ENCODE measurements at regions not wholly inside any gene's neighbourhood (a gene's known extent, or its start where the extent isn't known, plus 50 kb on each side); places are given as distances from the start of the nearest gene placed in this dataset.
"Not testable (repeated sequence)": the region's sequence is repeated elsewhere in the genome, so short reads cannot be mapped to it uniquely, and the experiment has no call there.

DNA sequence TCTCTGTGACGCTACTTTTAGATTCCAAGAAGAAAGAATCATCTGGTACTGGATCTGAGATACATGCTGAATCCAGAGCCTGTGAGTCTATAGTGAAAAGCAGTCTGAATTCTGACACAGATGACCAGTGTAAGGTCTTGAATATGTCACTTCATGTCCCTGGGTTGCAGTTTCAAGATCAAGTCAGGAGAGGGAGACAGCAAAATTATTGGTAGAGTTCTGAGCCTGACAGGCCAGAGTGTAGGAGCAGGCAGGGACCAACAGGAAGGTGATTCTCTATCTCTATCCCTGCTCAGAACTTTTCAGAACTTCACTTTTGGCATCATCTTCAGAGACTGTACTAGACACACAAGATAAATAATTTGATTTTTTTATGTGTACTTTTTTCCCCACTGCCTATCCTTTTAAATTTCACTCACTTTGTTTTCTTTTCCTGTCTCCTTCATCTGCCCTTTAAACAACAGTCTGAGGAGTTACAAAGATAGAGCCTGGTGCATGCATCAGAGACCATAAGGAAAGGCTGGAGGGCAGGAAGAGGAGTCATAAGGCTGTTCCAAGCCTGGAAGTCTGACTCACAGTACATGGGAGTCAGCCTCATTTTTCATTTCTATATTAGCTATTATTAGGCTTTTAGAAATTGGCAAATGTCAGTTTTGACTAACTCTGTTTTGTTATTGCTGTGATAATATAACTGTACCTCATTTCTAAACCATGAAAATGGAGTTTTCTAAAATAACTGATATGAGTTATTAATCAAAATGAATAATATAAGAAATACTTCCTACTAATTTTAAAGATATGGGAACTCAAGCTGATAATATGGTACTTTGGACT is 120.2 kb upstream of the TMEM229A start:
- no peak for DNase-seq (ENCODE audit: low read depth, low spot score)

DNA sequence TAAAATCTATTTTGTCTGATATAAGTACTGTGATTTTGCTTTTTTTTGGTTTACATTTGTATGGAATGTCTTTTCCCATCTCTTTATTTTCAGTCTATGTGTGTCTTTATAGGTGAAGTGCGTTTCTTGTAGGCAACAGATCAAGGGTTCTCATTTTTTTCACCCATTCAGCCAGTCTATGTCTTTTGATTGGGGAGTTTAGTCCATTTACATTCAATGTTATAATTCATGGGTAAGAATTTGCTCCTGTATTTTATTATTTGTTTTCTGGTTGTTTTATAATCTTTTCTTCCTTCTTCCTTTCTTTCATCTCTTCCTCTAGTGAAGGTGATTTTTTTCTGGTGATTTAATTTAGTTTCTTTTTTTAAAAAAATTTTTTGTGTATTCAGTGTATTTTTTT is 104.8 kb upstream of the TMEM229A start:
- DNase-seq (ENCODE audit: low read depth, low spot score), result no peak

DNA sequence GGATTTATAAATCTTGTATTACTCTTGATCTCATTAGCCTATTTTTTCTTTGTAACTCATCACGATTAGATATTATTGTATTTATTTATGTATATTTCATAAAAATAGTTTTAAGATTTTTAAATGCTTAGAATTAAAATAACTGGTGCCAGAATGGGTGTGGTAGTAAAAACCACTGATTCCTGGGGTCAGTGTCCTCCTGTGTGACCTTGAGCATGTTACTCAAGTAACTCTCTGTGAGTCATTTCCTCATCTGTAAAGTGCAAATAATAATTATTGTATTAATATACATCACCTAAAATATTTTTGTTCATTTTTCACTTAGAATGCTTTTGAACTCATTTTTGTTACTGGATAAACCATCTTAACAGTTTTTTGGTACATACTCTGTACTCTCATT is 91.3 kb upstream of the TMEM229A start:
- no peak for DNase-seq (ENCODE audit: low read depth, low spot score)

DNA sequence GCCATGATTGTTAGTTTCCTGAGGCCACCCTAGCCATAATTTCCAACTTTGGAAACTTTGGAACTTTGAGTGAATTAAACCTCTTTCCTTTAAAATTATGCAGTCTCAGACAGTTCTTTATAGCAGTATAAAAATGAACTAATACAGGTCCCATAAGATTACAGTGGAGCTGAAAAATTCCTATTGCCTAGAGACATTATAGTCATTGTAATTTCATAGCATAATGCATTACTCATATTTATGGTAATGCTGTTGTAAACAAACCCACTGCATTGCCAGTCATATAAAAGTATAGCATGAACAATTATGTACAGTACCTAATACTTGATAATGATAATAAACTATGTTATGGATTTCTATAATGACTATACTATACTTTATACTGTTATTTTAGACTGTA is 88.0 kb upstream of the TMEM229A start:
- no peak for DNase-seq (ENCODE audit: low read depth, low spot score)

DNA sequence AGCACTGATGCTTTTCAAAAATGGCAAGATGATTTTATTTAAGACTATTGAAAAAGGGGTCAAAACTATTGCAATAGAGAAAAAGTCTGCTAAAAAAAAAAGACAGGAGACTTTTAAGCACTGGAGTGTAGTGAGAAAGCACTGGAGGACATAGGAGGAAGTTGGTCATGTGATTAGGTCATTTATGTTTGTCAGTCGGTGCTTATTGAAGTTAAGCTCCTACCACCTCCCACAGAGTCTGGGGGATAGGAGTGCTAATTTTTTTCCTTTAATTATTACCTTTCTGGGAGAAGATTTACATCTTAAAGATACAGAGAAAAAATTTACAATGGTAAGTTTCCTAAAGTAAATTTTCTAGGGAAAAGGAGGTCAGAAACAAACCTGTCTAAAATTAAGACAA is 80.2 kb upstream of the TMEM229A start:
- no peak for DNase-seq (ENCODE audit: low read depth, low spot score)

DNA sequence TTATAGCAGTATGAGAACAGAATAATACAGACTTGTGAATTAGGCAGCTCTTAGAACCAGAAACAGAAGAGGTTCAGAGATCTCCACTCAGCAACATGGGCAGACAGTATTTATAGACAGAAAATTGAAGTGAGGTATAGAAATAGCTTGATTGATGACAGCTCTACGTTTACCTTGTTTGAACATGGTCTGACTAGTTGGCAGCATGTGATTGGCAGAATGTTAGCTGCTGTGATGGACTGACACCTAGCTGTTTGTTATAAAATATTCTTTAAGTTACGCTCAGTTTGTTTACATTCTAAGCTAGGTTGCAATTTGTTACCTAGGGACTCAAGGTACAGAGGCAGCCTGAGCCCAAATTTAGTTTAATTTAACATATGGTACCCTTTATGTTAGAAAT is 73.7 kb upstream of the TMEM229A start:
- DNase-seq (ENCODE audit: low read depth, low spot score), result no peak

DNA sequence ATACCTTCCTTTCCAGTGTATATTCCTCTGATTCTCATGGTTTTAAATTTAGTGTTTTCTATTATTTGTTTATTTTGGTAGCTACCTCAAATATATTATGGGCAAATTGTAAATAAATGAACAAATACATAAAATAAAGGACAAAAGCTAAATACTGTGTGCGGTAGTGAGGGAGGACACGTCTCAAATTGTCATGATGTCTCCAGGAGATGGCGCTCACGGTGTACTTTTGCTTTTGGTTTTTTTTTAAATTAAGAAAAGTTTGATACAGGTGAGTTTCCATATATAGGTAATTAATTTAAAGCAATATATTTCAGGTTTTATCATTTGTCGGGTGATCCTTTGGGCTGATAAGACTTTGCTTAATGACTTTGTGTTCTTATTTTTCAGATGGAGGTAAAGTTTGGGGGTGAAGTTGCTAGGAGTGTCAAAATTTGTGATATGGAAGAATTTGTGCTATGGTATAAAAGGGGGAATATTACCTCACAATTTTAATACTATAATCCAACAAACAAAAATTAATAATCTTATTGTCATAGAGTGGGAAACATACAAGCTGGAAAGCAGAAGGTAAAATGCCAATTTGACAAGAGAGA is 68.4 kb upstream of the TMEM229A start:
- DNase-seq (ENCODE audit: low read depth, low spot score), result no peak

DNA sequence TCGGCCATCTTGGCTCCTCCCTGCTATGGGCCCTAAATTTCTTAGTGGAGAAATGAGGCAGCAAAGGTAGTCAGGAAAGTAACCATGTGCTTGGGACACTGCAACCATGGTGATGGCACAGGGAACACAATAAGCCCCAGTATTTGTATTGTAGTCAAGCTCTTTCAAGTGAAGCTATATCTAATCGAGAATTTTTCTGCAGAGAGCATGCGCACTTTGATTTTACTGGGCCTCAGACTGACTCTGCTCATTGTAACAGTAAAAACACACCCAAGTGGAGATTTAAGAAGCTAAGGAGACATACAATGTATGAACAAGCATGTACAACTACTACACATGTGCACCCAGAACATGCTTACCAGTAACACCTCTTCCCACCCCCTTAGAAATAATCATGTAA is 67.3 kb upstream of the TMEM229A start:
- no peak for DNase-seq (ENCODE audit: low read depth, low spot score)

DNA sequence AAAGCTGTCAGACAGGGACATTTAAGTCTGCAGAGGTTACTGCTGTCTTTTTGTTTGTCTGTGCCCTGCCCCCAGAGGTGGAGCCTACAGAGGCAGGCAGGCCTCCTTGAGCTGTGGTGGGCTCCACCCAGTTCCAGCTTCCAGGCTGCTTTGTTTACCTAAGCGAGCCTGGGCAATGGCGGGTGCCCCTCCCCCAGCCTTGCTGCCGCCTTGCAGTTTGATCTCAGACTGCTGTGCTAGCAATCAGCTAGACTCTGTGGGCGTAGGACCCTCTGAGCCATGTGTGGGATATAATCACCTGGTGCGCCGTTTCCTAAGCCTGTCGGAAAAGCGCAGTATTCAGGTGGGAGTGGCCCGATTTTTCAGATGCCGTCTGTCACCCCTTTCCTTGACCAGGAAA is 66.7 kb upstream of the TMEM229A start:
- DNase-seq (ENCODE audit: low read depth, low spot score), result not testable (repeated sequence)

DNA sequence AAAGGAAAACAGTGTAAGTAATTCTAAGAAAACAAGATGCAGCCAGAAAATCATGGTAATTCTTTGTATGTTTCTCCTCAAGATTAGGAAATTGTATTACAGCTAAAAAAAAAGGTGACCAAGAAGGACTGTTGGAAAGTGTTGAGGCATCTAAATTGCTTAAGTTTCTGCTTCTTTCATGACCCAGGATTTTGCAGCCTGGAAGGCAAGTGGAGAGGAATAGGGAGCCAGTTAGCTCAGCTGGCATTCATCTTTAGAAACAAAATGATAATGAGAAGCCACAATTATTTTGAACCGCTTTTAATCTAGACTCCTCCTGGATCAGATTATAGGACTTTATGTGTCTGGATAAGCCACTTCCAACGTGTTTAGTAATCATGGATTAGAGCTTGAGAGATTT is 56.8 kb upstream of the TMEM229A start:
- no peak for DNase-seq (ENCODE audit: low read depth, low spot score)

DNA sequence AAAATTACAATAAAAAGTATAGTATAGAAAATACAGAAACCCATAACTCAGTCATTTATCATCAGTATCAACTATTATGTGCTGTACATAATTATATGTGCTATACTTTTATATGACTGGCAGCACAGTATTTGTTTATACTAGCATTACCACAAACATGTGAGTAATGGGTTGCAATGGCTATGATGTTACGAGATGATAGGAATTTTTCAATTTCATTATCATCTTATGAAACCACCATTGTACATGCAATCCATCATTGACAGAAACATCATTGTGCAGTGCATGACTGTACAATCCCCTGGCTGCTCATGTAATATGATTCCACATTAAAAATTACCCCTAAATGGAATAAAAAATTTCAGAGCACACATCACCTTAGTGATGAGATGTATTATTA is 55.7 kb upstream of the TMEM229A start:
- no peak for DNase-seq (ENCODE audit: low read depth, low spot score)

DNA sequence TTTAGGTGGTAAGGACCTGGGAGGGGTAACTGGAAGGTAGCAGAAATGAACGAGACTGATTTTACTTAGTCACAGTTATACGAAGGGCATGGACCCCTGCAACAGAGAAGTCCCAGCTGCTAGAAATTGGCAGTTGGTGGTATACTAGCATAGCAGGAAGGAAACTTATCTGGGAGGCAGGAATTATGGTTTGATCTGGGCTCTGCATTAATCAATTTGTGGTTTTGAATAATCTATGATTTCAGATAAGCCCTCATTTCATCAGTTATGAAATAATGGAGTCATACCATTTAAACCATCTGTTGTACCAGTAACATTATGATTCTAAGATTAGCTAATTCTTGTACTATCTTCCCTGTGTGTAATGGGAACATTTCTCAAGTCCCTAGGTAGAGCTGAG is 54.0 kb upstream of the TMEM229A start:
- no peak for DNase-seq (ENCODE audit: low read depth, low spot score)

DNA sequence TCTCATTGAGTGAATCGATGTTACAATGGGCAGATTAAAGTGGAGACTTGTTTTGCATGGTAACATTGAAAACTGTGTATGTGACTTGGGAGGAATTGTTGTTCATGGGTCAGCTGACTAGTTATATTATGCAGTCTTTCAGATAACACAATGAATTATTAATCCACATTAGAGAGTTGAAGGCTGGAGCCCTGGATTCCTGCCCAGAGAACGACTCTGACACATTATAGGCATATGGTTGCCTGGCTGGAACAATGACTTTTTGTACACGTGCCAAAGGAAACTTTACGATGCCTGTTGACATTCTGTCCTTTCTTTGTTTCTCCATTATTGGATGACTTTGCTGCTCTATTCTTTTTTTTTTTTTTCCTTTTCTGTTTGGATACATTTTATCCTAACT is 52.3 kb upstream of the TMEM229A start:
- DNase-seq (ENCODE audit: low read depth, low spot score), result no peak

DNA sequence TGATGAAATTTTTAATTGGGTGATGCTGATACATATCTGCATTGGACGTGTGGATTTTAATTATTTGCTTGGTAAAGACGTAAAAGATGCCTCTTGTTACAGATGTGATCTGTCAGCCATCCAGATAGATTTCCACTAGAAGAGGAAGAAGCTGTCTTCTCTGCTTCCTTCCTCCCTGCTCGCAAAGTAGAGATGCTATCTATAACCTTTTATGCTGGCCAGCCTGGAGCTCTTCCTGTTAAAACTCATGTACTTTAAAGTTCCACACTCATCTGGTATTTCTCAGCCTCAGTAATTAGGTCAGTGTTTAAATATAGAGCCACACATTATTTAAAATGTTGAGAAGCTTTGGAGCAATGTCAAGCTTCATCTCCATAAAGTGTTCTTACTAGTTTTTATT is 51.2 kb upstream of the TMEM229A start:
- no peak for DNase-seq (ENCODE audit: low read depth, low spot score)
